NT2/D1 (cell line): ENCODE measurements at regions not wholly inside any gene's neighbourhood (a gene's known extent, or its start where the extent isn't known, plus 50 kb on each side); places are given as distances from the start of the nearest gene placed in this dataset.

Experiments
- DNase-seq: peaks from one replicate; pipeline ENCODE4 v3.0.0-alpha.2; 2011; ENCODE audit warnings: low read depth, low spot score
- H3K27me3 ChIP-seq: 2 replicates; pipeline ENCODE4 v1.6.0; 2011; ENCODE audit warnings: mild to moderate bottlenecking; ENCODE audit not compliant: insufficient read length, insufficient read depth
- H3K36me3 ChIP-seq: 2 replicates; pipeline ENCODE4 v1.6.1; 2011; ENCODE audit warnings: mild to moderate bottlenecking, low read length, mixed read lengths; ENCODE audit not compliant: insufficient read depth, insufficient read length
- H3K4me1 ChIP-seq: 2 replicates; pipeline ENCODE4 v1.5.1; 2011; ENCODE audit not compliant: insufficient read depth, insufficient read length
- H3K4me3 ChIP-seq: 2 replicates; pipeline ENCODE4 v1.5.1; 2011; ENCODE audit warnings: low read depth; ENCODE audit not compliant: insufficient read length
- H3K9ac ChIP-seq: 2 replicates; pipeline ENCODE4 v1.6.0; 2011; ENCODE audit warnings: low read depth; ENCODE audit not compliant: insufficient read length
- H3K9me3 ChIP-seq: 2 replicates; pipeline ENCODE4 v1.5.1; 2011; ENCODE audit warnings: mild to moderate bottlenecking, low read length; ENCODE audit not compliant: insufficient read depth
- SUZ12 ChIP-seq: IDR thresholded peaks from 2 replicates; pipeline ENCODE4 v1.6.1; 2011; ENCODE audit not compliant: insufficient read length, insufficient read depth; ENCODE audit errors: extremely low read depth
- YY1 ChIP-seq: IDR thresholded peaks from 2 replicates; pipeline ENCODE4 v1.6.1; 2011; ENCODE audit not compliant: insufficient read length, insufficient read depth
- ZNF274 ChIP-seq: IDR thresholded peaks from 2 replicates; pipeline ENCODE4 v1.6.1; 2011; ENCODE audit warnings: mild to moderate bottlenecking, low read depth, low read length

DNA sequence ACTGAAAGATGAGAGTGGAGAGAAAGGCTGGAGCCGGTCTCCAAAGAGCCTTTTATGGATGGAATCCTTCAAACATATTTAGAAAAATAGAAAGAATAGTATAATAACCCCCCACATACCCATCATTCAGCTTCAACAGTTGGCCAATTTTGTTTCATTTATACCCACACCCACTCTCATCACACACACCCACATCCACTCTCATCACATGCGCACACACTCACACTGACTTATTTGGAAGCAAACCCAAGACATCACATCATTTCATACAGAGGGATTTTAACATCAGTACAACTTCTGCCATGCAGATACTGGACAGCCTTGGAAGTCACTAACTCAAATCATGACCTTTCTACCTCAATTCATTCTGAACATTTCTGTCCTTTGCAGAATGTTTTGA is 72.8 kb upstream of the CPLX2 start:
- Histone ChIP-seq H3K9me3 (no peaks in the 10 kb centered on the region), H3K27me3 (peaks cover 30% of the 10 kb centered on the region), H3K36me3 (no peaks in the 10 kb centered on the region), H3K9ac (no peak overlapping the region), H3K4me3 (no peak overlapping the region), H3K4me1 (peaks cover 3% of the 10 kb centered on the region)
- no peak for TF ChIP-seq SUZ12
- no peak for TF ChIP-seq ZNF274
- no peak for TF ChIP-seq YY1
- DNase-seq = no peak

DNA sequence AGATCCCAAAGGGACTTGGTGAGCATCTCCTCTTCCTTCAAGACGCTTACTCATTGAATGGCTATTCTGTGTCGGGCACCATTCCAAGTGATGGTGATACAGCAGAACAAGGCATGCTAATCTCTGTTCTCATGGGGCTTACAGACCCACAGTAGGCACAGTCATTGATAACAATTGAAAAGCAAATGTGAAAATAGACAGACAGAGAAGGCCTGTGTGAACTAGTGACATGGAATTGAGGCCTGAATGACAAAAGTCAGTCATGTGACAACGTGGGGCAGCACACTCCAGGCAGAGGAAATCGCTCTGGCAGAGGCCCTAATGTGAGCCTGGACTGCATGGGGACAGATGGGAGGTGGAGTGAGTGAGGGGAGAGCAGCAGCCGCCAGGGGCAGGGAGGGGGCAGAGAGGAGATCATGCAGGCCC is 70.7 kb upstream of the CPLX2 start:
- TF ChIP-seq YY1 (no peak), ZNF274 (no peak), SUZ12 (no peak)
- Histone ChIP-seq H3K36me3 (no peaks in the 10 kb centered on the region), H3K9ac (no peak overlapping the region), H3K27me3 (peaks cover 11% of the 10 kb centered on the region), H3K4me1 (peaks cover 5% of the 10 kb centered on the region), H3K9me3 (no peaks in the 10 kb centered on the region), H3K4me3 (no peak overlapping the region)
- DNase-seq = no peak

DNA sequence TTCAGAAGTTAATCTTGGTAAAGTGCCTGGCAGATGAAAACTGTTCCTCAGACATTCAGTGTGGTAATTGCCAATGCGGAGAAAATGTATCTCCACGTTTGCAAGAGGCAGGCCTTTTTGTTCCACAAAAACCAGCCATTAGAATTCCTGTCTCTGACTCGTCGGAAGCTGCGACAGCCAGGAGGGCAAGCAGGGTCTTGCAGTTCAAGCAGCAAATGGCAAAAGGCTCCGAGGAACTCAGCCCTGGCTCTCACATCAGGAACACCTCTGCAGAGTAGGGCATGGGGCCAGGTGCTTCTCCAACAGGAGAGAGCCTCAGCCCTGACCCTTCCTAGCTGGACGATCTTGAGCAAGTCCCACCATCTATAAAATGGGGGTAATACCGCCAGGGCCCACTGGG is 69.0 kb upstream of the CPLX2 start:
- Histone ChIP-seq H3K4me1 (peaks cover 3% of the 10 kb centered on the region), H3K4me3 (no peak overlapping the region), H3K9me3 (no peaks in the 10 kb centered on the region), H3K27me3 (peaks cover 3% of the 10 kb centered on the region), H3K36me3 (no peaks in the 10 kb centered on the region), H3K9ac (no peak overlapping the region)
- DNase-seq = no peak
- TF ChIP-seq SUZ12 (no peak), YY1 (no peak), ZNF274 (no peak)

DNA sequence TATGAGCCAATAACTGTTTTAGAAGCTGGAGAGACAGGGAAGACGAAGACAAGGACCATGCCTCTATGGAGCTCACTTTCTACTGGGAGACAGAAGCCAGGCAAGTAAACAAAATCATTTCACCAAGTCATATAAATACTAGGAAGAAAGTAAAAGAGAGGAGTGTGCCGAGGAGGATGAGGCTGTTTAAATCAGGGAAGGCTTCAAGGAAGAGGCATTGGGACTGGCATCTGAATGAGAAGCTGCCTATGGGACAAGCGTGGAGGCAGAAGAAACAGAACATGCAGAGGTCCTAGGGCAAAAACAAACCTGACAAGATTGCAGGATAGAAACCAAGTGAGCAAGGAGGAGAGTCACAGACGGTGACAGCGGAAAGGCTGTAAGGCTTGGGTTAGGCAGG is 68.1 kb upstream of the CPLX2 start:
- no peaks in the 10 kb centered on the region for H3K9me3 ChIP-seq
- H3K36me3 ChIP-seq = no peaks in the 10 kb centered on the region
- no peak overlapping the region for H3K4me3 ChIP-seq

DNA sequence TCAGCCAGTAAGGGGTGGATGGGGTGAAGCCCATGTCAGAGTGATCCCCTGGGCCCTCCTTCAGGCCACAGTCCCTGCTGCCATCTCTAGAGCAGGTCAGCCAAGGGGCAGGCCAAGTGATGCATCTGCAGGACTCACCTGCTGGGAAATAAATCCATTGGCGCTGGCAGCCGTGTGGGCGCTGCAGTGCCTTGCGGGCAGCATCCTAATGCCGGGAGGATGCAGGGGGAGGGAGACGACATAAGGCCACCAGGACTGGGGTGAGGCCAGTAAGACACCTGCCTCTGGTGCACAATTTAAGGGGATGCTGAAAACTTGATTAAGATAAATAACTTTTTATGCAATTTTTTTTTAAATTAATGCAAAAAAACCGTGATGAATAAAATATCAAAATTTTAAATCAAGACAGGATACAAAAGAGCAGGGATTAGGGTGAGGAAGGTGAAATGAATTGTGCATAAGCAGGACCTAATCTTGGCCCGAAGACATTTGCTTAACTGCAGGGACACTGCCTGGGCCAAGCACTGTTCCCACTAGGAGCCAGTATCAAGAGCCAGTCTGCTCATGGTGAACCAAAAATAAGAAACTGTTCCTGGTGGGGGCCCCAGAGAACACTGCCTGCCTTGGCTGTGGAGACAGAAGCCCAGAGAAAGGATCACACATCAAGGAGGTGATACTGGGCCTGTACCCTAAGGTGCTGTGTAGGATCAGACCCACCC is 67.5 kb upstream of the CPLX2 start:
- H3K4me3 ChIP-seq = no peak overlapping the region
- no peak for DNase-seq
- TF ChIP-seq SUZ12 = no peak
- TF ChIP-seq ZNF274 = no peak
- TF ChIP-seq YY1 = no peak
- H3K4me1 ChIP-seq = peaks cover 3% of the 10 kb centered on the region
- H3K9ac ChIP-seq = no peak overlapping the region
- H3K27me3 ChIP-seq = peaks cover 3% of the 10 kb centered on the region
- no peaks in the 10 kb centered on the region for H3K36me3 ChIP-seq
- no peaks in the 10 kb centered on the region for H3K9me3 ChIP-seq

More for the DNA sequence above, 68.1 kb upstream of the CPLX2 start:
- TF ChIP-seq ZNF274 (no peak), YY1 (no peak), SUZ12 (no peak)
- DNase-seq = no peak
- H3K4me1 ChIP-seq = peaks cover 3% of the 10 kb centered on the region
- no peak overlapping the region for H3K9ac ChIP-seq
- H3K27me3 ChIP-seq = peaks cover 3% of the 10 kb centered on the region

DNA sequence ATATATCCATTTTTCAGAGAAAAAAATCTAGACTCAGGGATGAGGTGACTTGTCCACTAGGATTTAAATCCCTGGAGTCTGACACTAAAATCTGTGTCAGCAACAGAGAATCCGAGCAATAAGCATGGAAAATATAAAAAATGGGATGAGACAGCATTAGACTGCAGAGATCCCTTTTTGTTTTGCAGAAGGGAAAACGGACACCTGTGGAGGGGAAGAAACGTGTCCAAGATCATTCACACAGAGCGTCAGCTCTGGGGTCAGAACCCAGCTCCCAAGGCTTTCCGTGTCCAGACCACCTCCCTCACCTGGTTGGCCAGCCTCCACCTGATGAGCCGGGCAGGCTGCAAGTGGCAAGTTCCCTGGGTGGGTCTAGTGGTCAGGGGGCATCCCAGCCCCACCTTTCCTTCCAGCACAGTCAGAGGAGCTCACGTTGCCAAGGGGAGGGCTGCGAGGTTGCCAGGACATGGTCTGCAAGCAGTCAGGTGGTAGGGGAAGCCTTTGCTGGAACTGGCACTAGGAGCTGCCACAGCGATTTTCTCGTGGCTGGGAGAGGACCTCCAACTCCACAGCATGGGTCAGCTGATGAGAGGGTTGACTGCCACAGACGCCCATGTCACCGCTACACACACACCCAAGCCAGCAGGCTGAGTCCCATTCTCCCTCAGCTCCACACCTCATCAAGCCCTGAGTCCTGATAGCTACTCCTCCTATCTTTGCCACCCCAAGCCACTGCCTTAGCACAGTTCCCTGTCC is 65.9 kb upstream of the CPLX2 start:
- no peak overlapping the region for H3K9ac ChIP-seq
- peaks cover 3% of the 10 kb centered on the region for H3K4me1 ChIP-seq
- no peaks in the 10 kb centered on the region for H3K9me3 ChIP-seq
- no peak for DNase-seq
- H3K27me3 ChIP-seq = peaks cover 3% of the 10 kb centered on the region
- no peak overlapping the region for H3K4me3 ChIP-seq
- TF ChIP-seq SUZ12 (no peak), YY1 (no peak), ZNF274 (no peak)
- no peaks in the 10 kb centered on the region for H3K36me3 ChIP-seq

DNA sequence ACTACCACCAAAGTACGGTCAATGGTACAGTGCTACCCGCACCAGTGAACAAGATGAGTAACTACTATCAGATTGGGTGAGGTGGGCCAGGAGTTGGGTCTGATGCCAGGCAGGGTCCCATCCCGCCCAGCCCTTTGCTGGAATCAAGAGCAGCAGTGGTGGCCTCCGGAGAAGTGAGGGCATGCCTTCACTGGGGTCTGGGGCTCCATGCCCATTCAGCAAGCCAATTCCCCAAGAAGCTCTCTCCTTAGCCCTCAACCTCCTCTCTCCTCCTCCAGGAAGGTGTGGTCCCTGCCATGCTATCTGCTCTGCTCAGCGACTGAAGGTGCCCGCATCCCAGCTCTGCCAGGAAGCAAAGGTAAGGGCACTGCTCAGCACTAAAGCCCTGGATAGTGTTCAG is 62.7 kb upstream of the CPLX2 start:
- H3K27me3 ChIP-seq = peaks cover 3% of the 10 kb centered on the region
- DNase-seq = no peak
- H3K4me3 ChIP-seq = no peak overlapping the region
- H3K4me1 ChIP-seq = peaks cover under 1% of the 10 kb centered on the region
- no peaks in the 10 kb centered on the region for H3K36me3 ChIP-seq
- H3K9ac ChIP-seq = no peak overlapping the region
- H3K9me3 ChIP-seq = no peaks in the 10 kb centered on the region
- TF ChIP-seq ZNF274 (no peak), SUZ12 (no peak), YY1 (no peak)
